Chondrocyte (in vitro differentiated cells): ENCODE measurements at regions not wholly inside any gene's neighbourhood (a gene's known extent, or its start where the extent isn't known, plus 50 kb on each side); places are given as distances from the start of the nearest gene placed in this dataset.

Source experiments
- DNase-seq: peaks from one replicate; pipeline ENCODE4 v3.0.0; 2021; ENCODE audit warnings: mixed read lengths, low spot score
- H3K27ac Mint-ChIP-seq: one replicate; pipeline ENCODE4 v1.8.0; 2021; ENCODE audit warnings: mild to moderate bottlenecking, moderate library complexity, mixed read lengths; ENCODE audit not compliant: unreplicated experiment
- H3K27me3 Mint-ChIP-seq: 2 replicates; pipeline ENCODE4 v1.8.0; 2021; ENCODE audit warnings: low read depth, mixed read lengths
- H3K36me3 Mint-ChIP-seq: 2 replicates; pipeline ENCODE4 v1.8.0; 2021; ENCODE audit warnings: low read depth, mixed read lengths
- H3K4me1 Mint-ChIP-seq: 2 replicates; pipeline ENCODE4 v1.8.0; 2021; ENCODE audit warnings: low read depth, mild to moderate bottlenecking, mixed read lengths
- H3K4me3 Mint-ChIP-seq: one replicate; pipeline ENCODE4 v1.8.0; 2021; ENCODE audit warnings: mild to moderate bottlenecking, moderate library complexity, mixed read lengths; ENCODE audit not compliant: unreplicated experiment
- H3K9me3 Mint-ChIP-seq: 2 replicates; pipeline ENCODE4 v1.8.0; 2021; ENCODE audit warnings: low read depth, mixed read lengths
- TF ChIP-seq, protein P1 (sequence below): fragments of 200-600 bp; sonication (generic); IDR thresholded peaks from 2 replicates; pipeline ENCODE4 v1.5.0; 2021; ENCODE audit warnings: antibody characterized with exemption, mild to moderate bottlenecking, moderate library complexity

GRCh38 chr15:93683651-93684050, 547.7 kb upstream of the MCTP2 start:
- Mint-ChIP-seq H3K4me3 (no peak overlapping the region), H3K9me3 (peaks cover 46% of the 10 kb centered on the region), H3K36me3 (peaks cover 3% of the 10 kb centered on the region), H3K27me3 (no peaks in the 10 kb centered on the region), H3K4me1 (no peaks in the 10 kb centered on the region), H3K27ac (no peak overlapping the region)
- DNase-seq, result no peak
- TF ChIP-seq, protein P1, sequence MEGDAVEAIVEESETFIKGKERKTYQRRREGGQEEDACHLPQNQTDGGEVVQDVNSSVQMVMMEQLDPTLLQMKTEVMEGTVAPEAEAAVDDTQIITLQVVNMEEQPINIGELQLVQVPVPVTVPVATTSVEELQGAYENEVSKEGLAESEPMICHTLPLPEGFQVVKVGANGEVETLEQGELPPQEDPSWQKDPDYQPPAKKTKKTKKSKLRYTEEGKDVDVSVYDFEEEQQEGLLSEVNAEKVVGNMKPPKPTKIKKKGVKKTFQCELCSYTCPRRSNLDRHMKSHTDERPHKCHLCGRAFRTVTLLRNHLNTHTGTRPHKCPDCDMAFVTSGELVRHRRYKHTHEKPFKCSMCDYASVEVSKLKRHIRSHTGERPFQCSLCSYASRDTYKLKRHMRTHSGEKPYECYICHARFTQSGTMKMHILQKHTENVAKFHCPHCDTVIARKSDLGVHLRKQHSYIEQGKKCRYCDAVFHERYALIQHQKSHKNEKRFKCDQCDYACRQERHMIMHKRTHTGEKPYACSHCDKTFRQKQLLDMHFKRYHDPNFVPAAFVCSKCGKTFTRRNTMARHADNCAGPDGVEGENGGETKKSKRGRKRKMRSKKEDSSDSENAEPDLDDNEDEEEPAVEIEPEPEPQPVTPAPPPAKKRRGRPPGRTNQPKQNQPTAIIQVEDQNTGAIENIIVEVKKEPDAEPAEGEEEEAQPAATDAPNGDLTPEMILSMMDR, result no peak

DNA sequence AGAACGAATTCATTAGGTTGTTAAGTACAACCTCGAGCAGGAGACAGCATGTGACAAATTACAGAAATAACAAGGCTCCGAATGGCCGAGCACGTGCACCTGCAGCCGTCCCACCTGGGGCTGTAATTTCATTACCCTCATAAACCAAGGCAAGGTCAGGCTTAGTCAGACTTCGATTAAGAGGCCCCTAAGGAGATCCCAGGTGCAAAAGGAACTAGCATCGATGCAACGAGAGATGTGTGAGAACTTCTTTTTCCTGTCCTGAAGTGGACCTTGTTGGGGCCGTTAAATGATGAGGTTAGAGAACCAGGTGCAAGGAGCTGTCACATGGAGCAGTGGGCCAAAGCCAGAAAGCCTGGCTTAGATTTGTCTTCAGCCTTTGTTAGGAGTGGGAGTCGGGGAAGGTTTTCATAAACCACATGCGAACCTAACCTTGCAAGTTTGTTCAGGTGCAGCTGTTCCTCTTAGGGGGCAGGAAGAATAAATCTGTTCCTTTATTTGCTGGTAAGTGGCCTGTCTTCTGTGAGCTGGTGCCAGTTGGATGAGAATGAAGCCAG, 559.9 kb upstream of the MCTP2 start:
- Mint-ChIP-seq H3K27ac (no peak overlapping the region), H3K4me1 (no peaks in the 10 kb centered on the region), H3K36me3 (peaks cover 3% of the 10 kb centered on the region), H3K27me3 (peaks cover 3% of the 10 kb centered on the region), H3K4me3 (no peak overlapping the region), H3K9me3 (peaks cover 15% of the 10 kb centered on the region)
- TF ChIP-seq, protein P1, result no peak
- DNase-seq, result no peak

- Mint-ChIP-seq H3K4me3 (no peak overlapping the region), H3K36me3 (peaks cover 3% of the 10 kb centered on the region), H3K4me1 (no peaks in the 10 kb centered on the region), H3K27me3 (peaks cover 3% of the 10 kb centered on the region), H3K27ac (no peak overlapping the region), H3K9me3 (peaks cover 15% of the 10 kb centered on the region)
- TF ChIP-seq, protein P1, result no peak
- no peak for DNase-seq
These were observed 560.4 kb upstream of the MCTP2 start for GRCh38 chr15:93670931-93671330.

DNA sequence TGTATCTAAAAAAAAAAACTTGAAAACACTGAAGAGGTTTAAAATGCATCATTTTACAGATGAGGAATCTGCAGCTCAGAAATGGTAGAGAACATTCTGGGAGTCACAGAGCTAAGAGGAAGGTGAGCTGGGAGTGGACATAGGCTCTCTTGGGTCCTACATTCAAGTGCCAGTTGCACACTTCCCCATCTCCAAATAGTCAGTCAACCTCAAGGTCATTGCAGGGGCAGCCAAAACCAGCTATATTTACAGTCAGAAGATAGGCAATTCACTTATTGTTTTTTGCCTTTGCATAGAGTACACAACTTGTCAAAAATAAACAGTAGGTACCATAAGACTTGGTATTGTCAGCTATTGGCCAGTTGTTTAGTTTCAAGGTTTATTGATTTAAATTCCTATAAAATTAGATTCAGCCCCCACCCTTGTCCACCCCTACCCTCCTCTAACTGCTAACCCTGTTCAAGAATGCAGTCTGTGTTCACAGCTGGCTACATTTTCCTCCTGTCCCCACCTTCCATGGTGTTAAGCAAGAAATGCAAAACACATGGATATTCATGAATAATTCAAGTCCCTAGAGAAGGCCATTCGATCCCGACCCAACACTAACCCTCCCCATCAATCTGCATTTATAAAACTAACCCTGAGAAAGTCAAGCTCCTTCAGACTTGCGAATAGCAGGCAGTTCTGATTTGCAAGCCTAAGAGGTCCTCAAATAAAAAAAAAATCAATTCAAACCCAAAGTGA, 567.0 kb upstream of the MCTP2 start:
- no peaks in the 10 kb centered on the region for H3K27me3 Mint-ChIP-seq
- H3K9me3 Mint-ChIP-seq, result no peaks in the 10 kb centered on the region
- H3K36me3 Mint-ChIP-seq, result no peaks in the 10 kb centered on the region
- no peak overlapping the region for H3K27ac Mint-ChIP-seq
- no peaks in the 10 kb centered on the region for H3K4me1 Mint-ChIP-seq
- H3K4me3 Mint-ChIP-seq, result no peak overlapping the region
- TF ChIP-seq, protein P1, result no peak
- no peak for DNase-seq

DNA sequence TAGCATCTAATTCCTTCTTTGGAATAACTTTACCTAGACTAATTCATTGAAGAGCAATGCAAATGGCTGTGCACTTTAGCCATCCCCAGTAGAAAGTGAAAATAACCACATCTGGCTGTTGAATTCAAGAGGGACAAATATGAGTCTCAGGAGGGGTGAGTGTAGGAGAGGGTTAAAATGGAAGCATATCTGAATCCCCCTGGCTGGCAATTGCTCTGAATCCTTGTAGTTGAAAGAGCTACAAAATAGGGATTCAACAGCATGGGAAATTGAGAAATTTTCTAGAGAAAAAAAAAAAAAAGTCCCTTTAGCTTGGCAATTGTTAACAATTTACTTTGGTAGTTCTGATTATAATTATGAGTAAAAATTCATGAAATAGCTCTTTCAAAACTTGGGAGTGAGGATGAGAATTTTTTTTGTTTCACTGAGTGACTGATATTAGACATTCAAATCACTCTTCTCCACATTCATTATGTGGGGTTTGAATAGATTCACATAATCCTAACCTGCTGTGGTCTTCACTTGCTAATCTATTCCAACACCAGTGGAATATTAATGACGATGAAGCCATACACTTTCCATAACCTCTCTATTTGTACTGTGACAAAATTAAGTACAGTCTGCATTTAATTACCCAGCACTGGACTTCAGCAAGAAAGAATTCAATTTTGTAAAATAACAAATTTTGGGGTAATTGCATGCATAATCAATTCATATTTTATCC, 569.0 kb upstream of the MCTP2 start:
- no peak for DNase-seq
- no peaks in the 10 kb centered on the region for H3K4me1 Mint-ChIP-seq
- H3K36me3 Mint-ChIP-seq, result no peaks in the 10 kb centered on the region
- no peak overlapping the region for H3K27ac Mint-ChIP-seq
- no peak overlapping the region for H3K4me3 Mint-ChIP-seq
- no peaks in the 10 kb centered on the region for H3K27me3 Mint-ChIP-seq
- TF ChIP-seq, protein P1, result no peak
- no peaks in the 10 kb centered on the region for H3K9me3 Mint-ChIP-seq
